Adrenal gland (tissue), 5 donors: ENCODE measurements at regions not wholly inside any gene's neighbourhood (a gene's known extent, or its start where the extent isn't known, plus 50 kb on each side); places are given as distances from the start of the nearest gene placed in this dataset.

Experiments used
- CTCF ChIP-seq, 6 experiments: fragments of 450-650 bp in 4 of 6; fragments of 200-600 bp in 2 of 6; sonication (generic) in 1 of 6; IDR thresholded peaks; 1 replicate in 5 of 6; 2 replicates in 1 of 6; pipeline versions ENCODE4 v1.5.1 to v1.8.0; 2016 to 2021; ENCODE audit warnings: antibody characterized with exemption in 6 of 6, mild to moderate bottlenecking in 2 of 6, moderate library complexity in 1 of 6
- POLR2A ChIP-seq, 2 donors: fragments of 450-650 bp; IDR thresholded peaks; one replicate each; pipeline ENCODE4 v1.6.1; 2017; ENCODE audit warnings: antibody characterized with exemption in 2 of 2, mild to moderate bottlenecking in 2 of 2, moderate library complexity in 1 of 2
- donor health status: DM: no; HTN: no; CAD: no.

GRCh38 chr3:72655723-72656122 is 192.5 kb downstream of the SHQ1 start:
- TF ChIP-seq CTCF (IDR thresholded peaks at IDR 0.05) = no peak
- TF ChIP-seq POLR2A (IDR thresholded peaks at IDR 0.05) = no peak
